Stomach (tissue), 4 donors: ENCODE measurements at regions not wholly inside any gene's neighbourhood (a gene's known extent, or its start where the extent isn't known, plus 50 kb on each side); places are given as distances from the start of the nearest gene placed in this dataset.

Experiments
- EP300 ChIP-seq: sonication (generic); formaldehyde crosslinking; IDR thresholded peaks from one replicate; pipeline ENCODE4 v1.6.1; 2017; ENCODE audit warnings: antibody characterized with exemption
- POLR2A ChIP-seq, 4 donors: fragments of 450-650 bp; IDR thresholded peaks; one replicate each; pipeline ENCODE4 v1.6.1; 2016; ENCODE audit warnings: antibody characterized with exemption in 4 of 4, control low read depth in 2 of 4, mild to moderate bottlenecking in 1 of 4, moderate library complexity in 1 of 4
- POLR2AphosphoS5 ChIP-seq, 3 donors: sonication (generic); formaldehyde crosslinking; IDR thresholded peaks; one replicate each; pipeline ENCODE4 v1.6.1; 2016; ENCODE audit warnings: antibody characterized with exemption in 3 of 3
- TF ChIP-seq, protein P1 (sequence below), 7 experiments: fragments of 450-650 bp in 4 of 7; fragments of 200-600 bp in 3 of 7; sonication (generic) in 3 of 7; IDR thresholded peaks; one replicate each; pipeline ENCODE4 v1.5.1; 2016 to 2019; ENCODE audit warnings: antibody characterized with exemption in 7 of 7, control low read depth in 2 of 7, mild to moderate bottlenecking in 1 of 7

DNA sequence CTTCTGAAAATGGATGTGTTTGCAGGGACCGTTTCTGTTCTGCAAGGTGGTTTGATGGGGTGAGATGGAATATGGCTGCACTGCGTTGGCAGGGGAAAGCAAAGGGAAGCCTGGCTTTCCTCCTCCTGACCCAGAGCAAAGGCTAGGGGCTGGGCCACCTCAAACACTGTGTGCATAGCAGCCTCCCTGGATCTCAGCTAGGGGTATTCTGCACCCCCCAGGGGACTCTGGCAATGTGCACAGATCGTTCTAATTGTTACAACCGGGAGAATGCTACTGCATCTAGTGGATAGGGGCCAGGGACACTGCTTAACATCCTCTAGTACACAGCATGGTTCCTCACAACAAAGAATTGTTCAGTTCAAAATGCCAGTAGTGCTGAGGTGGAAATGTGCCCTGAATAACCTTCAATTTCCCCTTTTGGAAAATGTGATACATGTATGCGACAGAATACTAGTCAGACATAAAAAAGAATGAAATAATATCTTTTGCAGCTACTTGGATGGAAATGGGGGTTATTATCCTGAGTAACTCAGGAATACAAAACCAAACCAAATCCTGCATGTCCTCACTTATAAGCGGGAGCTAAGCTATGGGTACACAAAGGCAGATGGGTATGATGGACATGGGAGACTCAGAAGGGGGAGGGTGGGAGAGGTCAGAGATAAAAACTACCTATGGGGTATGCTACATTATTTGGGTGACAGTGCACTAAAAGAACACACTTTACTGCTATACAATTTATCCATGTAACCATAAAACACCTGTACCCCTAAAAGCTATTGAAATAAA is 671.2 kb downstream of the UQCRFS1 start:
- TF ChIP-seq, protein P1, sequence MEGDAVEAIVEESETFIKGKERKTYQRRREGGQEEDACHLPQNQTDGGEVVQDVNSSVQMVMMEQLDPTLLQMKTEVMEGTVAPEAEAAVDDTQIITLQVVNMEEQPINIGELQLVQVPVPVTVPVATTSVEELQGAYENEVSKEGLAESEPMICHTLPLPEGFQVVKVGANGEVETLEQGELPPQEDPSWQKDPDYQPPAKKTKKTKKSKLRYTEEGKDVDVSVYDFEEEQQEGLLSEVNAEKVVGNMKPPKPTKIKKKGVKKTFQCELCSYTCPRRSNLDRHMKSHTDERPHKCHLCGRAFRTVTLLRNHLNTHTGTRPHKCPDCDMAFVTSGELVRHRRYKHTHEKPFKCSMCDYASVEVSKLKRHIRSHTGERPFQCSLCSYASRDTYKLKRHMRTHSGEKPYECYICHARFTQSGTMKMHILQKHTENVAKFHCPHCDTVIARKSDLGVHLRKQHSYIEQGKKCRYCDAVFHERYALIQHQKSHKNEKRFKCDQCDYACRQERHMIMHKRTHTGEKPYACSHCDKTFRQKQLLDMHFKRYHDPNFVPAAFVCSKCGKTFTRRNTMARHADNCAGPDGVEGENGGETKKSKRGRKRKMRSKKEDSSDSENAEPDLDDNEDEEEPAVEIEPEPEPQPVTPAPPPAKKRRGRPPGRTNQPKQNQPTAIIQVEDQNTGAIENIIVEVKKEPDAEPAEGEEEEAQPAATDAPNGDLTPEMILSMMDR (IDR thresholded peaks at IDR 0.05), result no peak
- TF ChIP-seq POLR2A (IDR thresholded peaks at IDR 0.05) (no peak), POLR2AphosphoS5 (IDR thresholded peaks at IDR 0.05) (no peak), EP300 (no peak)
